Ectodermal cell (in vitro differentiated cells): ENCODE measurements at regions not wholly inside any gene's neighbourhood (a gene's known extent, or its start where the extent isn't known, plus 50 kb on each side); places are given as distances from the start of the nearest gene placed in this dataset.
"Not testable (repeated sequence)": the region's sequence is repeated elsewhere in the genome, so short reads cannot be mapped to it uniquely, and the experiment has no call there.

Experiments used
- H3K27ac ChIP-seq: 2 replicates; pipeline ENCODE4 v1.7.0; 2013; ENCODE audit warnings: mild to moderate bottlenecking, low read depth, low read length; ENCODE audit not compliant: insufficient read depth, poor library complexity, severe bottlenecking
- H3K27me3 ChIP-seq: 2 replicates; pipeline ENCODE4 v1.7.0; 2013; ENCODE audit warnings: mild to moderate bottlenecking, low read length; ENCODE audit not compliant: insufficient read depth, control insufficient read depth, poor library complexity, severe bottlenecking
- H3K36me3 ChIP-seq: one replicate; pipeline ENCODE4 v1.7.0; 2013; ENCODE audit warnings: low read length; ENCODE audit not compliant: control insufficient read depth, insufficient read depth
- H3K4me1 ChIP-seq: one replicate; pipeline ENCODE4 v1.7.0; 2013; ENCODE audit warnings: low read length; ENCODE audit not compliant: control insufficient read depth, insufficient read depth
- H3K4me3 ChIP-seq: 2 replicates; pipeline ENCODE4 v1.7.0; 2013; ENCODE audit warnings: low read depth, low read length, control low read depth; ENCODE audit not compliant: insufficient read depth
- H3K9me3 ChIP-seq: 2 replicates; pipeline ENCODE4 v1.7.0; 2013; ENCODE audit warnings: mild to moderate bottlenecking, low read length, moderate library complexity; ENCODE audit not compliant: control insufficient read depth
- WGBS, 2 experiments: methylation state at CpG; one replicate each; pipeline ENCODE4 v1.1.7; 2013; ENCODE audit warnings: missing lambda C conversion rate in 2 of 2; 5-methylcytosine and 5-hydroxymethylcytosine counted together

GRCh38 chr10:28177944-28178637 lies 124.8 kb downstream of the MPP7 start:
- no peaks in the 10 kb centered on the region for H3K36me3 ChIP-seq
- 91 to 92% methylated on average over 4 of the region's 4 CpGs for WGBS, 2 experiments
- no peaks in the 10 kb centered on the region for H3K27me3 ChIP-seq
- no peaks in the 10 kb centered on the region for H3K4me1 ChIP-seq
- H3K9me3 ChIP-seq: no peaks in the 10 kb centered on the region
- no peak overlapping the region for H3K27ac ChIP-seq
- H3K4me3 ChIP-seq: no peak overlapping the region

GRCh38 chr10:28176498-28176897 lies 126.4 kb downstream of the MPP7 start:
- not testable (repeated sequence) for H3K27me3 ChIP-seq, H3K36me3 ChIP-seq, H3K4me1 ChIP-seq, H3K27ac ChIP-seq, H3K9me3 ChIP-seq, H3K4me3 ChIP-seq
- 100% methylated on average over 1 of the region's 4 CpGs; no CpG with 5 or more reads in 1 of the 2 experiments for WGBS, 2 experiments

- no peaks in the 10 kb centered on the region for H3K36me3 ChIP-seq
- no peaks in the 10 kb centered on the region for H3K27me3 ChIP-seq
- no peaks in the 10 kb centered on the region for H3K9me3 ChIP-seq
- no peak overlapping the region for H3K4me3 ChIP-seq
- WGBS, 2 experiments: 91% methylated on average over 7 of the region's 8 CpGs
- no peaks in the 10 kb centered on the region for H3K4me1 ChIP-seq
- H3K27ac ChIP-seq: no peak overlapping the region
Observed at GRCh38 chr10:28172223-28172610, 130.6 kb downstream of the MPP7 start.

GRCh38 chr10:28171468-28172222 lies 131.2 kb downstream of the MPP7 start:
- no peaks in the 10 kb centered on the region for H3K36me3 ChIP-seq
- H3K4me1 ChIP-seq: no peaks in the 10 kb centered on the region
- no peaks in the 10 kb centered on the region for H3K27me3 ChIP-seq
- no peaks in the 10 kb centered on the region for H3K9me3 ChIP-seq
- H3K4me3 ChIP-seq: no peak overlapping the region
- 86 to 91% methylated on average over 9 of the region's 9 CpGs for WGBS, 2 experiments
- H3K27ac ChIP-seq: no peak overlapping the region

- H3K4me1 ChIP-seq: no peaks in the 10 kb centered on the region
- no peaks in the 10 kb centered on the region for H3K27me3 ChIP-seq
- no peaks in the 10 kb centered on the region for H3K36me3 ChIP-seq
- no peak overlapping the region for H3K27ac ChIP-seq
- WGBS, 2 experiments: 92 to 94% methylated on average over 2 of the region's 2 CpGs
- no peaks in the 10 kb centered on the region for H3K9me3 ChIP-seq
- no peak overlapping the region for H3K4me3 ChIP-seq
Observed at GRCh38 chr10:28169525-28169924, 133.3 kb downstream of the MPP7 start.

- Histone ChIP-seq H3K9me3 (no peaks in the 10 kb centered on the region), H3K27ac (no peak overlapping the region), H3K36me3 (no peaks in the 10 kb centered on the region), H3K4me3 (no peak overlapping the region), H3K4me1 (no peaks in the 10 kb centered on the region), H3K27me3 (no peaks in the 10 kb centered on the region)
- 91 to 95% methylated on average over 4 to 6 of the region's 6 CpGs for WGBS, 2 experiments
Observed at GRCh38 chr10:28160866-28161405, 141.9 kb downstream of the MPP7 start.

- Histone ChIP-seq H3K9me3 (no peaks in the 10 kb centered on the region), H3K27ac (no peak overlapping the region), H3K4me3 (no peak overlapping the region), H3K36me3 (no peaks in the 10 kb centered on the region), H3K27me3 (no peaks in the 10 kb centered on the region), H3K4me1 (no peaks in the 10 kb centered on the region)
Observed at GRCh38 chr10:28157379-28157778, 145.5 kb downstream of the MPP7 start.

GRCh38 chr10:28155726-28156125 lies 147.1 kb downstream of the MPP7 start:
- no peaks in the 10 kb centered on the region for H3K36me3 ChIP-seq
- H3K4me3 ChIP-seq: no peak overlapping the region
- no peaks in the 10 kb centered on the region for H3K27me3 ChIP-seq
- no peaks in the 10 kb centered on the region for H3K9me3 ChIP-seq
- WGBS, 2 experiments: 100% methylated on average over 1 of the region's 1 CpG; no CpG with 5 or more reads in 1 of the 2 experiments
- H3K27ac ChIP-seq: no peak overlapping the region
- no peaks in the 10 kb centered on the region for H3K4me1 ChIP-seq

GRCh38 chr10:28151636-28152035 lies 151.2 kb downstream of the MPP7 start:
- WGBS, 2 experiments: 90% methylated on average over 3 of the region's 3 CpGs
- Histone ChIP-seq H3K27ac (no peak overlapping the region), H3K4me3 (no peak overlapping the region), H3K9me3 (no peaks in the 10 kb centered on the region), H3K36me3 (no peaks in the 10 kb centered on the region), H3K27me3 (no peaks in the 10 kb centered on the region), H3K4me1 (peaks cover 6% of the 10 kb centered on the region)

GRCh38 chr10:28149746-28150145 lies 150.9 kb upstream of the ODAD2 start:
- Histone ChIP-seq H3K9me3 (no peaks in the 10 kb centered on the region), H3K36me3 (no peaks in the 10 kb centered on the region), H3K27ac (no peak overlapping the region), H3K27me3 (no peaks in the 10 kb centered on the region), H3K4me1 (peaks cover 6% of the 10 kb centered on the region), H3K4me3 (no peak overlapping the region)
- WGBS, 2 experiments: 92 to 98% methylated on average over 7 of the region's 7 CpGs
